HG03045 (cell line): ENCODE measurements at regions not wholly inside any gene's neighbourhood (a gene's known extent, or its start where the extent isn't known, plus 50 kb on each side); places are given as distances from the start of the nearest gene placed in this dataset.
"Not testable (repeated sequence)": the region's sequence is repeated elsewhere in the genome, so short reads cannot be mapped to it uniquely, and the experiment has no call there.

Source experiments
- ATAC-seq: cut with Tn5 transposase; IDR thresholded peaks from one replicate; pipeline ENCODE4 v1.9.1; 2021; ENCODE audit warnings: mild to moderate bottlenecking, moderate library complexity; ENCODE audit not compliant: unreplicated experiment

GRCh38 chr6:169101981-169102380, 151.7 kb downstream of the THBS2 start:
- no peak for ATAC-seq

GRCh38 chr6:169101036-169101805, 152.4 kb downstream of the THBS2 start:
- no peak for ATAC-seq

- ATAC-seq, result no peak
Measured at GRCh38 chr6:169099411-169100202, 154.0 kb downstream of the THBS2 start.

GRCh38 chr6:169098651-169099050, 155.0 kb downstream of the THBS2 start:
- not testable (repeated sequence) for ATAC-seq

- ATAC-seq, result no peak
Measured at GRCh38 chr6:169098116-169098515, 155.5 kb downstream of the THBS2 start.

GRCh38 chr6:169097381-169097959, 156.2 kb downstream of the THBS2 start:
- no peak for ATAC-seq

- ATAC-seq, result no peak
Measured at GRCh38 chr6:169096388-169096787, 157.3 kb downstream of the THBS2 start.

- ATAC-seq, result no peak
Measured at GRCh38 chr6:169095153-169095552, 158.5 kb downstream of the THBS2 start.

GRCh38 chr6:169094552-169094950, 159.1 kb downstream of the THBS2 start:
- no peak for ATAC-seq

- ATAC-seq, result no peak
Measured at GRCh38 chr6:169093770-169094551, 159.7 kb downstream of the THBS2 start.

GRCh38 chr6:169093066-169093723, 160.5 kb downstream of the THBS2 start:
- ATAC-seq, result no peak

GRCh38 chr6:169092375-169092774, 161.3 kb downstream of the THBS2 start:
- ATAC-seq, result peak; percentile 81

GRCh38 chr6:169090514-169091127, 163.0 kb downstream of the THBS2 start:
- not testable (repeated sequence) for ATAC-seq

GRCh38 chr6:169088762-169089161, 164.9 kb downstream of the THBS2 start:
- ATAC-seq, result no peak

- no peak for ATAC-seq
Measured at GRCh38 chr6:169087443-169088041, 166.1 kb downstream of the THBS2 start.

- ATAC-seq, result not testable (repeated sequence)
Measured at GRCh38 chr6:169086616-169087015, 167.0 kb downstream of the THBS2 start.

- ATAC-seq, result no peak
Measured at GRCh38 chr6:169086020-169086419, 167.6 kb downstream of the THBS2 start.

GRCh38 chr6:169085466-169085865, 168.2 kb downstream of the THBS2 start:
- no peak for ATAC-seq

- ATAC-seq, result not testable (repeated sequence)
Measured at GRCh38 chr6:169084557-169084956, 169.1 kb downstream of the THBS2 start.

- no peak for ATAC-seq
Measured at GRCh38 chr6:169084067-169084466, 169.6 kb downstream of the THBS2 start.
